Daoy (cell line): ENCODE measurements at regions not wholly inside any gene's neighbourhood (a gene's known extent, or its start where the extent isn't known, plus 50 kb on each side); places are given as distances from the start of the nearest gene placed in this dataset.

ENCODE experiments used
- DNase-seq: peaks from one replicate; pipeline ENCODE4 v3.0.0-alpha.2; 2015; ENCODE audit warnings: low read depth

DNA sequence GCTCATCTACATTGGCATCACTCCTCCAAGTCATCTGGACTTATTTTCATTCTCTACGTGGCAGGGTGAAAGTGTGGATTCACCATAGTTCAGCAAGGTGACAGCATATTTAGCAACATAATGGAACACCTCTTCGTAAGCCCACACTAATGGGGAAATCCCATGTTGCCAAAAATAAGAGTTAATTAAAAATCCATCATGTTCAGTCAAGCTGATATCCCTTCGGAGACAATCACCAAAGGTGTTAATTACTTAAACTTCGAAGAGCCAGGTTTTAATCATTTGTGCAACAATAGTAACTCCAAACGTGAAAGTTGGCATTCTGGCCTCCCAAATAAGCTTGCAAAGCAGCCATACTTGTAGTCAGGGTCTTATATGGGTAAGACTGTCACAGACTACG, 242.9 kb downstream of the NSG2 start:
- DNase-seq = no peak

DNA sequence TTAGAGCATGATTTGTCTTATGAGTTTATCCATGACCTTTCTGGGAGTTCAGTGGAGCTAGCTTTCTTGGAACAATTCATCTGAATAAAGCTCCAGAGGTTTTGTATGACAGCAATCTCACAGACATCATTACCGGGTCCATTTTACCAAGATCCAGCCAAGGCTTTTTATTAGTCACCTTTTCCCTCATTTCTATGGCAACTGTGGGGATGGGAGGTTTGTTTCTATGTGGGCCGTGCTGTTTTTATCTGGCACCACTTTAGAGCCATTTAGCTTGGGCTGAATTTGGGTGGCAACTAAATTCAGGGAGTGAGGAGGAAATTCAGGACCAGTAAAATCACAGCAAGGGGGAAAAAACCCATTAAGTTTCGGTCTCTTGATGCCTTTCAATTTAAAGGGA, 245.7 kb downstream of the NSG2 start:
- DNase-seq = no peak

DNA sequence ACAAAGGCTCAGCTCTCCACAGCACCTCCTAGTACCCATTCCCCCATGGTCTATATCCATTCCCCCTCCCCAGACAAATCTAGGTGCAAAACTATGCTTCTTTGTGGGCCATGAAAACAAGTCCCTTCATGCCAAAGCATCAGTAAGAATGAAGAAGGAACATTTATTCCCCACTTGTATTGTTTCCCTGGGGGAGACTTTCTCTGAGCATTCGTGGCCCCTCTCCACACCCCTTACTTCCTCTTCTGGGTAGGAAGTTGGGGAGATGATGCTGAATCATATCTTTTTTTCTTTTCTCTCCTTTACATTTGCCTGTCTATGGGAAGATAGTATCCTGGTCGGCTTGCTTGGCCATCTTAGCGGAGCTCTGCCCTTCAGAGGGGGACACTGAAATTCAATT, 246.8 kb downstream of the NSG2 start:
- no peak for DNase-seq

DNA sequence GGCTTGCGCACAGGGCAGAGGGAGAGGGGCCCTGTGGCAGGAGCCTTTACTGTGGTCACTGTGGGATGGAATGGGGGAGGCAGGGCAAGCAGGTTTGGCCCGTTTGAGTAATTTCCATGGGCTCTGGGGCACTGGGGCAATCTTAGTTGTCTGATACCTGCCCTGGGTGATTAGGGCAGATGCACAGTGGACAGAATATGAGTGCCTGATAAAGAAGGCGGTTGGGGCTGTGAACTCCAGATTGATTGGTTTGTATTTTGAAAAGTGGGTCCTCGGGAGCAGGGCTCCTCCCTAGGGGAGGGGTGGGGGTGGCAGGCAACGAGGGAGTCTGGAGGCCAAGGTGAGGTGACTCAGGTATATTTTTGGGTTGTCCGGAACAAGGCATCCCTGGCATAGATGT, 247.5 kb downstream of the NSG2 start:
- no peak for DNase-seq

DNA sequence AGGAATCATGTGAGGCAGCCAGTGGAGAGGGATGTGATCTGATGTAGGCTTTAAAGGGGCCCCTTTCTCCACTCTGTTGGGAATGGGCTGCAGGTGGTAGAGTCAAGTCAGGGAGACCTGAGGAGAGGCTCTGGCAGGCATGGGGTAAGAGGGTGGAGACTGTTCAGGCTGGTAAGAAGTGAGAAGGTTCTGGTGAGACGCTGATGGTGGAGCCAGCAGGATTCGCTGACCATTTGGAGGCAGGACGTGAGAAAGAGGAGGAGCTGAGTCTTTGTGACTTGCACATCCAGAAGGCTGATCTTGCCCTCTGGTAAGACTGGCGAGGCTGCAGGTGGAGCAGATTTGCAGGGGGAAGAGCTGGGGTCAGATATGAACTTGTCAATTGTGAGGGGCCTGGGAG, 248.0 kb downstream of the NSG2 start:
- no peak for DNase-seq

DNA sequence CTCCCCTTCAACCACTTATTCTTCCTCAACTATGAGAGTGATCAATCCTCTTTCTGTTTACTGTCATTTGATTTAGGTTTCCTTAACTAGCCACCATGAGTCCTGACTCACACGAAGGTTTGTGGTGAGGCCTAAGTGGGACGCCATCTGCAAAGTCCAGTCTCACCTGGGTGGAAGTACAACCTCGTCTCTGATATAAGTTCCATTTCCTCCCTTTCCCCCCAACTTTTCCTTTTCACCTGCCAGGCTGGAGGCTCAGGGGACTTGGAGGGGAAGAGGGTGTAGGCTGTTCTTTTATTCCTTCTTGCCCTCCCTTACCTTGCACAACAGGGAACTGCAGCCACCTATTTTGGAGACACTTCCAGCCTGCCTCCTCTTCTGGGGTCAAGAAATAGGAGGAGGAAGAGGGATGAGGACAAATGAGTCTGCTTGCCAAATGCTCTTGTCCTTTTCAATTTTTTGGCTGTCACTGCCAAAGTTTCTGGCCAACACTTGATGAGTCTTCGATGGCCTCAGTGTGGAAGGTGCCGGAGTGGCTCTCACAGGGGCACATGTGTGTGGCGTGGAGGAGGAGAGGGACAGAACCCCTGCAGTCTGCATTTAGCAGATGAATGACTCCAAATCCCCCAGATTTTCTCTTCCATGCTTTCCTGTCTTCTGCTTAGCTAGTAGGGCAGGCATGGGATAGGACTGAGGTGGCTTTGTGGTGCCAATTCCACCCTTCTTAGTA, 249.6 kb downstream of the NSG2 start:
- DNase-seq = no peak

DNA sequence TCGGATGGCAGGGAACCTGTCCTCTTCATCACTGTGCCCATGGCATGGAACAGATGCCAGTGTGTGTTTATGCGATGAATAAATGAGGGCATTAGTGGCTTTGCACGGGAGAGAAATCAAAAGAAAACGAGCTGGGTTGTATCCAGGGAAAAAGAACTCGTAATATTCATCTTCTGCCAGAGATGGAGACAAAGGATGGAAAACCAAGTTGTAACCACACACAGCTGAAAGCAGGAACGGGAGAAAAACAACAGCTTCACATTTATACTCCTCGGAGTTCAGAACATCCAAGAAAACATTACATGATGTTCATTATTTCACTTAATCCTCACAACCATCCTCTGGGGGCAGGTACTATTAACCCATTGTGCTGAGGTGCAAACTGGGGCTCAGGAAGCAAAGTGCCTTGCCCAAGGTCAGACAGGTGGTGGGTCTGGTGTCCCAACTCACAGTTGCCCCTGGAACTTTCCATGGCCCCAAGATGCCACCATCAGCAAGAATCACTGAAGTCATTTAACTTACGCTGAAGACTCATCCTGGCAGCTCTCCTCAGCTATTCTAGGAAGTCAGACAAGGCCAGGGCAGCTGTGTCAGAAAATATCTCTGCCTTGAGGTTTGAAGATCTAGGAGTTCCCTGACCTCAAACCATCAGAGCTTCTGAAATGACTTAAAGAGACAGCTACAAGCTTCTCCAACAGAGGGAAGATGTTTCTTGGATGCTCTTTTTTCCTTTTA, 250.4 kb downstream of the NSG2 start:
- no peak for DNase-seq

DNA sequence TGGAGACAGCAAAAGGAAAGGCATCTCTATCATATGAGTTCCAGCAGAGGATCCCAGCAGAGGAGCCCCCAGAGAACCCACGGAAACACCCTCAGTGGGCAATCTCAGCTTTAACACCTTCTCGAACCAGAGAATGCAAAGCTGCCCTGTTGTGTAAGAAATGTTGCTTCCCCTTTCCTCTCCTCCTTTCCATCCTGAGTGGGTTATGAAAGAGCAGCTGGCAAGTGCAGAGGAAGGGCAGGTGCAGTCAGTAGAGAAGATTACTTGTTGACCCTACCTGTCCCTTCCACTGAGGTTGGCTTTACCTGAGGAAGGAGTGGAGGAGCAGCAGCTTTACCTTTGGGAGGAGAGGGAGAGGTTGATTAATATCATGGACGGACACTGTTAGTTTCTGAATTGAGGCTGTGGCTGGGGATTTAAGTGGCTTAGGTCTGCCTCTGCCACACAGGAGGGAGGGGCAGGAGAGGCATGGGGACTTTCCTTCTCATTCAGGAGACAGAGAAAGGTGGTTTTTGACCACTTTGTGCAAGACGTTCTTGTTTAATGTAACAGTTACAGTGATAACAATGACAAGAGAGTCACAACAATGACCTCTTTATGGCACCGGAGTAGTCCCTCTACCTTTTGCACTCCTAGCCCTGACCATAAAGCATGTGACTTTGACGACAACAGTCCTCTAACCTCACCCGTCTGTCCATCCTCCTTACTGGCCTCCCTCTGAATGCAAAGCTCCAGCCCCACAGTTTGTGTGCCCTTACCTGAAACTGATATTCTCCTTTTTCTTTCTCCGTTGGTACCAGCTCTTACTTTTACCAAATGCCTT, 254.8 kb downstream of the NSG2 start:
- DNase-seq = no peak

DNA sequence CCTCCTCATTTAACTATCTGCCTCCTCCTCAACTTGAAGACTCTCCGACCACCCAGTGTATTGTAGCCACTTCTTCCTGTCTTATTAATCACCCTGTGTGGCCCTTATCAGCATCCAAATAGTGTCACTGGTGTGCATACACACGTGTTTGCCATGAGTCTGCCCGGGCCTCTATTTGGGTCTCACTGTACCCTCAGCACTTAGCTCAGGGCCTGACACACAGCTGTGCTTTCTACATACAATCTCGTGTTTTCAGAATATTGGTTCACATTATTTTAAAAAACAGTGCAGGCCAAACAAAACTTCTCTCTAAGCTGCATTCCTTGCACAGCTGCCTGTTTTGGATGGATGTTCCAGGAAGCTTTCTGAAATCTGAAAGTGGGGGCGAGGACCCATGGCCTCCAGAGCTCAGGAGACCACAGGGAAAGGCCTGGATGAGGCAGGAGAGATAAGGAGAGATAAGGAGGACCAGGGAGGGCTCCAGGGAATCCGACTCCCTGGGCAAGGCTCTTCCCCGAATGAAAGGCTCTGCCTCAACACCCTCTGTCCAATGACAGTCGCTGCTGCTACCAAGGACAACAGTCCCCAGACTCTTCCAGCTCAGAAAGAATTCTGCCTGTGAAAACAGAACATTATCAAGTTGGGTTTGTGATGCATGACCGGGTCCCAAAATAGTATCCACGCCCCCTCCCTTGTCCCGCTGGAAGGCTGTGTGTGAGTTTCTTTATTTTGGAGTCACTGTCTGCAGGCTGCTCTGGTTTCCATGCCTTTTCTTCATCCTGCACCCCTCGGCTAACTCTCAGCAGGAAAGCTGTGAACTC, 255.6 kb downstream of the NSG2 start:
- no peak for DNase-seq

DNA sequence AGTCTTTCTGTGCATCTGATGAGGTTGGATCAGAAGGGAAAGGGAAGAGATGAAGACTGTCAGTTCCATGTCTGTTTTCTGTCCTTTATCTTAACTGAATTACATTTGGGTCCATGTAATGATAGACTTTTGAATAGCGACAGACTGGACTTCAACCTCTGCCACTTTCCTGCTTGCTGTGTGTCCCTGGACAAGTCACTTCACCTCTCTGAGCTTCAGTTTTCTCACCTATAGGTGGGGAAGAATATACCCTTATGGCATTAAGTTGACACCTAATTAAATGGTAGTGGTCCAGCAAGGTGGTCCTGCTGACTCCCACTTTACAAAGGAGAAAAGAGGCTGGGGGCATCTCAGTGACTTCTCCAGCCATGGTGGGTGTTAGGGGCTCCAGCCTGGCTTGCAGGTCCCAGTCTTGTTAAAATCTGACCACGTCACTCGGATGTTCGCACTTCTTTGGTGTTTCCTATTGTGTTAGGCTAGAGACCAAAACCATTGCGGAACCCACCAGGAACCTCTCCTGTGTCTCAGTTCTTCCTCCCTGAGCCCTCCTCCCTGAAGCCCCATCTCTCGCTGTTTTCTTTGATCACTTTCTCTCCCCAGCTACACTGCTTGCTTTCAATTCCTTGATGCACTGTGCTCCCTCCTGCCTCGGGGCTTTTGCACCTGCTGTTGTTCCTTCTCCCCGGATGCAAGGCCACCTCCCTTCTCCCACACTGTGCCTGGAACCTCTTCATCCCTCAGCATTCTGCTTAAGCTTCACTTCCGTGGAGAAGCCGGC, 256.5 kb downstream of the NSG2 start:
- DNase-seq = no peak

DNA sequence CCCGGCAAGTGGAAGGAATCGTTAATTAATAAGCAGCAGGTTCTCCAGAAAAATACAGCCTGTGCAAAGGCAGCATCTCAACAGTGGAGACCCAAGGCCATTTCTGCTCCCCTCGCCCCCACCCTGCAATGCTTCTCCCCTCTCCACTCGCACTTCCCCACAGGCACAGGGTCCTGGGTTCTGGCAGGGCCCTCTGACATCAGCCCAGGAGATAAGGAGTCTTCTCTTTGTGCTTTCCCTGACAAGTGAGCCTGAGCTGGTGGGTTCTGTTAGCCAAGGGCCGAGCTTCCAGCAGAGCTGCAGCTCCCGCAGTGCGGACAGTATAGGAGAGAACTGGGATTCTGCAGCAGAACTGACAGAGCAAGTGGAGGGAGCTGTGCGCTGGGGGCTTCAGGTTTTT, 257.5 kb downstream of the NSG2 start:
- no peak for DNase-seq

DNA sequence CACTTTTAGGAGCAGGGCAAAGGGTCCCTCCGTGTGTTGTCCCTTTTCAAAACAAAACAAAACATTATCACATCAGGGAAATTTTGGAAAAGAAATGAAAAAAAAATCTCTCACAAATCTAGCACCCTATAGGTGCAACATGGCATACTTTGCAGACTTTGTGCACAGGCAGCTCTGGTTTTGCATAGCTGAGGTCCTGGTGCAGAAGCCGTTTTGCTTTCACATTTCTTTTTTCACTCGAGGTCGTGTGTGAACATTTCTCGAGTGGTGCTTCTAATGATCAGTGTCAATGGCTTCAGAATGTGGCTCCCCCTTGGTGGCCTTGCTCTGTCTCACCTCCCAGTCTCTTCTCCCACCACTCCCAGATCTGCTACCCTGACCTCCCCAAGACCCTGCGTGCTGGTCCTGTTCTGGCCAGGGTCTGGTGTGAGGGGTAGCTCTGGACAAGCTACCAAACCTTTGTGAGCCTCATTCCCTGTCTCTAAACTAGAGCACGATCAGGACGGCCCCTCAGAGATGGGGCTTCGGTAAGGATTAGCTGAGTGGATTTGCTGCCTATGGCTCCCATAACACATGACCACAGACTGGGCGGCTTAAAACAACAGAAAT, 258.0 kb downstream of the NSG2 start:
- DNase-seq = no peak

DNA sequence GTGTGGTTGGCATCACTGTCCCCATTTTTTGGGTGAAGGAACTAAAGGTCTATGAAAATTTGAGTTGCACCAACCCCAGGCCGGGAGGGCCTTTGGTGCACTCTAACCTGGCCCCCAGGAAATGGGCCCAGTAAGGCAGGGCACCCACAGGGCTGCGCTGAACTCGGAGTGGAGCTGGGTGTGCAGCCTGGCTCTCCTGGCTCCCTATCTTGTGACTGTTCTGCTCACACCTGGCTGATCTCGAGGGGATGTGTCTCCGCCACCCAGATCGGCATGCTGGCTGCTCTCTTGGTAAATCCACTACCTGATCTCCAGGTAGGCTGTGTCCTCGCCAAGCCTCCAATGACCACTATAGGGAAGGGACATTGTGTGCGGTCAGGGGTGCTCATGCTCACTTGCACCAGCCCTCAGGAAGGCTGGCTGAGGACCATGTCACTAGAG, 259.8 kb downstream of the NSG2 start:
- DNase-seq = no peak

DNA sequence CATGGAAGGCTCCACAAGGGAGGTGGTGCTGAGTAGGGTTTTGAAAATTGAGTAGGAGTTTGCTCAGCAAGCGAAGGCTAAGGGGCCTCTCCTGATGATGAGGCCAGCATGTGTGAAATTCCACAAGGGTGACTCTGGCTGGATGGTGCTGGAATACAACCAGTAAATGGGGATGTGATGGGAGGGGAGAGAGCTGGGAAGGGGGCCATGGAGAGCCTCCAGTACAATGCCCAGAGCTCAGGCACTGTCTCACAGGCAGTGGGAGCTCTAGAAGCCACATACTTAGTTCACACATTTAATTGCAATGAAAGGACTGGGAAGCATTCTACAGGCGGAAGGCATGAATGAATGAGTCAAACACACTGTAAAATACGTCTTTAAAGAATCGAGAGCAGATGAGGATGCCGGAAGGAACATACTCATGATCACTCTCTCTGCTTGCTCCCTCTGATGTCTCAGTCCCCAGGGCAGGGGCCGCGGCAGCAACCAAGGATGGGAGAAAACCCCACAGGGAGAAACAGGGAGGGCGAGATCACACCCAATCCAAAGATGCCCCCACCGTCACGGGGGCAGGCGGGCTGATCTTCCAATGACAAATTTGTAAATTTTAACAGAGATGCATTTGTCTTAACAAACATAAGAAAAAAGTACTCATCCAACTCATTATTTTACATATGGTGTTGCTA, 261.0 kb downstream of the NSG2 start:
- peak; percentile 80 for DNase-seq

DNA sequence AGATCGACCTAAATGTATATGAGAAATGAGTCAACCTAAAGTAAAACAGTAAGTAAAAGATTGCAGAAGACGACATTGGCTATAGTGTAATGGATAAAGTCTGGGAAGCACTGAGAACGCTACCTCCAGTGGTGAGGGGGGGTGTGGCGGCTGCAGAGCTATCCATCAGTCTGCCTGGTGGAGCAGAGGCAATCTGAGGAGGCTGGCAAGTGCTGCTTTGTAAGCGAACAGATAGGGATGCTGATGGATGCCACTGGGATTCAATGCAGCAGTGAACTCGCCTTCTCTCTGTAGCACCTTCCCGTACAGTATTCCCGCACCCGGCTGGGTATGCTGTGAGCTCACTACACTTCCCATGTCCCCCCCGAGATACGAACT, 261.5 kb downstream of the NSG2 start:
- DNase-seq = no peak

DNA sequence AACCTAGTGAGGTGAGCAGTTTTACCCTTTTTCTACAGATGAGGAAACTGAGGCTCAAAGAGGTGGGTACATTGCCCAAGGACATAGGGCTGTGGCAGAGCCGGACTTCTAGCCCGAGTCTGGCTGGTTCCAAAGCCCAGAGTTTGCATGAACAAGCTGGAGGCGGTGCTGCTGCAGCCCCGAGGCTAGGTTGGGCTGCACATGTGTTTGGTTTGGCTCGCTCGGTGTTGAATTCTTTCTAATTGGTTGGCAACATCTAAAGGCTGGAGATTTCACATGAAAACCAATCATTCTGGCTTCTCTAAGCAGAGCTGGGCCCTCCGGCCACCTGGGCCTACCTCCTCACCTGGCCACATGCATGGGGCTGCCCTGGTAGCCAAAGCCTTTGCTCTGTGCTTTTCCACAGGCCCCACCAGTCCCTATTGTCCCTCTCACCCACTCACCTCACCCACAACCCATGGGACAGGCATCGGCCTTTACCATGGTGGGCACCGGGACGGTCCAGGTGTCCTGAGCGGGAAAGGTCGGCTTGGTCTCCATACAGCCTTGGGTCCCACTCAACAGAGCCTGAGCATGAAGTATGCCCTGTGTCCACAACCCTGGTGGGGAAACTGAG, 262.3 kb downstream of the NSG2 start:
- DNase-seq = no peak

DNA sequence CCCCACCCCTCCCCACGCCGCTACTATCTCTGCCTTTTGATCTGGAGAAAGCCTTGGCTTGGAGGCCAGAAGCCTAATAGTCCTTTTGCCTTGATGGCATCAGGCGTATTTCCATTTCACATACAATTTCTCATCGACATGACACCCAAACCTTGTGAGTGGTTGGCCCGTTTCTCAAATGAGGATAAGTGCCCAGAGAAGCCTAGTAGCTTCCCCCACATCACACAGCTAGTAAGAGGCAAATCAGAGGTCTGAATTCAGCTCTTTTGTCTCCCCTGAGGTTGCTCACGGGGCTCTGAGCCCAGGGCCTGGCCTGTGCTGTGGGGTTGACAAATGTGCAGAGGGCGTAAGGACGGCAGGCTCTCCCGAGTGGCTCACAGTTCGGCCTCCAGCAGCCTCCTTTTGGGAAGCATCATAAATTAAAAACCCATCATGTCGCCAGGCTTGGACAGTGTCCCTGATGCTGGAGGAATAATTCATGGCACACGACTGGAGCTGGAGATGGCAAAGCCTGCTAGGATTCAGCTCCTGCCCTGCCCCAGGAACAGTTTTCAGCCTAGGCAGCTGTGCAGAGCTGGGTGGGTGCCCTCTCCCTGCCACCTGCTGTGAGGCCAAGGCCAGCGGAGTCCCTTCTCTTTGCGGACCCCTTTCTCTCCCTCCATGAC, 263.8 kb downstream of the NSG2 start:
- DNase-seq = peak; percentile 2

DNA sequence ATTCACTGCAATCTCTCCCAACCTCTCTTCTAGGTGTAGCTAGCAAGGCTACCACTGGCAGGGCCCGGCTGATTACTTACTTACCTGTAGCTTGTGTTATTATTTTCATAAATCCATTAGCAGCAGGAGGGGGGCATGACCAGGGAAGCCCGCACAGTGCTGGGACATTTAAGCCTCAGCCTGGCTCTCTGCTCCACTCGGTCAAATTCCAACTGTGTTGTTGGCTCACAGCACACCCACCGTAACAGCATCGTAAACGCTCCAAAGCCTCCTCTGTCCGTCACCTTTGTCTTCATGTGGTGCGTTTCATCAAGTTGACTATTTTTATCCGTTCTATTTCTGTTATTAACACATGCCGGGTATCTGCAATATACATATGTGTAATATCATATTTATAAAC, 264.7 kb downstream of the NSG2 start:
- DNase-seq = no peak

DNA sequence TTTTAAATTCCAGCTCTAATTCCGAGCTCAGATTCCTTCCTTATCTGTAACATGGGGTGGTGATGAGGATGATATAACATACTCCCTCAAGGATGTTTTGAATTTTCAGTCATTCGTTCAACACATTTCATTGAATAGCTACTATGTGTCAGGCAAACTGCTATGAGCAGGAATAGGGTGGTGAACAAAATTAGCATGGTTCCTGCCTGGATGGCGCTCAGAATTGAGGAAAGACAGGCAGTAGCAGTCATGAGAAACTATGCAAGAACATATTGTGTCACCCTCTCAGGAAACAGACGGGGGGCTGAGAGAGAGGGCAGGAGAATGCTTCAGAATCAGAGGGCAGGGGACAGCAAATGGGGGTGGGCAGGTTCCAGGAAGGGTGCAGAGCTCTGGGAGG, 265.2 kb downstream of the NSG2 start:
- DNase-seq = no peak
